HG03103 (cell line): ENCODE measurements at regions not wholly inside any gene's neighbourhood (a gene's known extent, or its start where the extent isn't known, plus 50 kb on each side); places are given as distances from the start of the nearest gene placed in this dataset.

Experiments
- ATAC-seq: cut with Tn5 transposase; IDR thresholded peaks from one replicate; pipeline ENCODE4 v1.9.1; 2021; ENCODE audit warnings: low read depth; ENCODE audit not compliant: unreplicated experiment

GRCh38 chr10:125460326-125460725, 222.6 kb downstream of the TEX36 start:
- no peak for ATAC-seq

DNA sequence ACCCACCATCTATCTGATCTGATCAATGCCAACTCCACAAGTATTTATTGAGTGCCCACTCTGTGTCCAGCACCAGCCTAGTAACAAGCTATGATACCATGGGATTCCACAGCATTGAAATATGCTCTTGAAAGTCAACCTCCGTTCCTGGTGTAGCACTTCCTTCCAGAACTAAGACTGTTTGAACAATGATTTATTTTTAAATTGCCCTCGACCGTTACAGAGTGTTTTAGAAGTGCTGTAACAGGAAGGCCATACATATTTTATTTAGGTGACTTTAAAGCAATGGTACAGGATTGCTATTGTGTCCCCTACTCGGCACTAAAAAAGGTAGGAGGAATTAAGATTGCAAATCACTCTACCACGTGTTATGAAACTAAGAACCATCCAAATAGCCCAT, 225.6 kb downstream of the TEX36 start:
- ATAC-seq, result no peak

GRCh38 chr10:125455855-125456254, 227.1 kb downstream of the TEX36 start:
- ATAC-seq, result no peak

DNA sequence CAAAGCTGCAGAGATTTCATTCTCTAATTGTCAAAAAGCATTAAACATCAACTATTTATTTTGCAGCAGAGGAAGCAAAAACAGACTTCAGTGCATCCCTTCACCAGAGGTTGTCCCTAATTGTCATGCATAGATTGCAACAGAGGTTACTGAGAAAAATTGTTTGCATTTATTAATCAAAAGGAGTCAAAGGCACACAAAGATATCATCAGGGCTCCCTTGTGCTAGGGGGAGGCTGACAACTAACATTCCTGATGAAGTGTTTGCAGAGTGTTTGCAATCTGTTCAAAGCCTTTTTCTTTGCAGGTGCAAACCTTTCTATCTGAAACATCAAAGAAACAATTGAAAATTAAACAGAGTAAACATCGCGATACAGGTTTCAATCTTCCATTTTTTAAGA, 227.5 kb downstream of the TEX36 start:
- no peak for ATAC-seq

DNA sequence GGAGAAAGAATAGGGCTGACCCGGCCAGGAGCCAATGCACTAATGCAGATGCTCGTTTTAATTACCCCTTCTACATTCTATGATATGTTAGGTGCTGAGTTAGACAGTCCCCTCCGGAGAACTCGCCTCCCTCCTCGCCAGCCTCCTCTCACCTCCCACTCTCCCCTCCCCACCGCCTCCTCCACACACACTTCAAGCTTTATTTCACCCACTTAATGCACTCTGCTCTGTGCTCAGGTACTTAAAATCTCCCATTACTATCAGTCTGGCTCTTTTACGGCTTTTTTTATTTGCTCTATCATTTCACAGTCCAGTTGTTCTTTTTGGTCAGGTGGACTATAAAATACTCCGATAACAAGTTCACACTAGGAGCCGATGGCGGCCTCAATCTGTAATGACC, 231.6 kb downstream of the TEX36 start:
- ATAC-seq, result no peak

DNA sequence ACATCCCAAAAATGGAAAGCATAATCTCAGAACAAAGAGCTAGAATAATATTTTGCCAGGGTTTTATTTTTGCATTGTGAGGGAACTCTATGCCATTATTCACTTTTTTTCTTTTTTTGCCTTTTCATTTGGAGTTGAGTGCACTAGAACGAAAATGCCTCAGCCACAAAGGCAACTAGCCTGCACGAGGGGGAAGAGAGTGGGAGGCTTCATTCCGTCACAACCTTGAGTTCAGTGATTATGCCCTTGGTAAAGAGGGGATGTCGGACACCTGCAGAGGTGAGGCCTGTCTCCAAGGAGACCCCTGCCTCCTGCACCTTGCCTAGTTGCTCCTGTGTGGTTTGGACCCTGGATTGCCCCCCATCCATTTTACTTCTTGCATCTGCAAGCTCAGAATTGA, 232.7 kb downstream of the TEX36 start:
- no peak for ATAC-seq

- no peak for ATAC-seq
Observed at GRCh38 chr10:125449571-125449970, 233.4 kb downstream of the TEX36 start.

- ATAC-seq, result no peak
Observed at GRCh38 chr10:125448596-125448995, 234.4 kb downstream of the TEX36 start.

GRCh38 chr10:125444790-125445189, 238.2 kb downstream of the TEX36 start:
- ATAC-seq, result no peak

GRCh38 chr10:125442856-125443540, 240.0 kb downstream of the TEX36 start:
- ATAC-seq, result no peak

- no peak for ATAC-seq
Observed at GRCh38 chr10:125441151-125441550, 241.8 kb downstream of the TEX36 start.

GRCh38 chr10:125431149-125431548, 251.8 kb downstream of the TEX36 start:
- no peak for ATAC-seq

DNA sequence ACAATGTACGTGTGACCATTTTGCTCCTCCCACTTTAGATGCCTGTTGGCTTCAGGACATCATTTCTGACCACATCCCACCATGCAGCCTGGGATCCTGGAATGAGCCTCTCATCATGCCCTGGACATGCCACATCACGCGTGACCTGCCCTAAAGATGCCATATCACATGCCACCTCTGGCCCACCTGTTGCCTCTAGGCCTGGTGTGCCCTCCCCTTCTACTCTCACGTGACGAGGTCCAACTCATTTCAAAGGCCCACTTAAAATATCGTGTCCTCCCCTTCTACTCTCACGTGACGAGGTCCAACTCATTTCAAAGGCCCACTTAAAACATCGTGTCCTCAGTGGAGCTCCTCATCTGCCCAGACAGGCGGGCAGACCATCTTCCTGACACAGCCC, 254.9 kb downstream of the TEX36 start:
- no peak for ATAC-seq

DNA sequence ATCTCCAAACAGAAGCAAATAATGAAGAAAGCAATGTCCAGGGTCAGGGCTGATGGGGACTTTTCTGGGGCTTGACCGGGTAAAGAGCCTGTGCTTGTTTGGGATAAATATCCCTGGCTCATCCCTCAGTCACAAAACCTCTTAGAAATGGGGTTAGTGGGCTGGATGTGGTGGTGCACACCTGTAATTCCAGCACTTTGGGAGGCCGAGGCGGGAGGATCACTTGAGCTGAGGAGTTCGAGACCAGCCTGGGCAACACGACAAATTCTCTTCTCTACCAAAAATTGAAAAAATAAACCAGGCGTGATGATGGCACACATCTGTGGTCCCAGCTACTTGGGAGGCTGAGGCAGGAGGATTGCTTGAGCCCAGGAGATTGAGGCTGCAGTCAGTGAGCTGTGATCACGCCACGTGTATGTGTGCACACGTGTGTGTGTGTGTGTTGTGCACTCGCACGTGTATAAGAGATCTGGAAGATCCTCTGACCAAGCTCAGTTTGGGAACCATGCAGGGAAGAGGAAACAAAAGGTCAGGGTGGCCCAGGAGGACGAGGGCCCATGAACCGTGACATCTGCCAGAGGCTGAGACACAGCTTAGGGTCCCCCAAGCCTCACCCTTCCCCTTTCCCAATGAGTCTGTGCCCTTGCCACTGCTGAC, 258.6 kb downstream of the TEX36 start:
- ATAC-seq, result no peak

DNA sequence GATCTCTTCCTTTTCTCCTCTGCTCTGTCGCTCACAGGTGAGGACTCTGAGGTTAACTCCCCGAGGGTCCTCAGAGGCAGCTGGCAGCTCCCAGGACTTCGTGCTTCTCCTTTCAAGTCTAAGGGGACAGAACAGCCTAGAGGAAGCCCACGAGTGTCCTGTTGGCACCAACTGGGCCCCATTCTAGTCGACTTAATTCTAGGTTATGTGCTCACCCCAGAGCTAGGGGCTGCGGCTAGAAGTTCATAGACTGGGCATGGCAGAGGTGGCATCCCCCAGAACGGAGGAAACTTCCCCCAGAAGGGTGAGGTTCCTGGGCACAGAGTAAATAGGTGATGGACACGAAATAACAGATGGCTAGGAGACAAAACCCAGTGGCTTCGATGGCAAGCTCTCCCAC, 259.4 kb downstream of the TEX36 start:
- ATAC-seq, result no peak

DNA sequence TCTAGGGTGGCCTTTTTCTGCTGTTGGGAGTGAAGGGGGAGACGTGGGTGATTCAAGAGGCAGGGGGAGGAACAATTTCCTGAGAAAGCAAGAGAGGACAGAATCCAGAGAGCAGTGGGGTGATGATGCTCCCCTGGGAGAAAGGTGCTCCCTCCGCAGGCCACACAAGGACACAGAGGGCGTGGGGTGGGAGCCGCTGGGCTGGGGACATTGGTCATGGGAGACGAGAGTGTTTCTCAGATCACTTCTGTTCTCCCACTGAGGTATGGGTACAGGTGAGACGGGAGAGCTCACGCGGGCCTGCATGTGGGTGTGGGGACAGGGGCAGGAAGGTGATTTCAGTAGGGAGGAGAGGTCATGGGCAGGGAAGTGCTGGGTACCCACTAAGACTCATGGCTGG, 259.5 kb upstream of the CTBP2 start:
- no peak for ATAC-seq

DNA sequence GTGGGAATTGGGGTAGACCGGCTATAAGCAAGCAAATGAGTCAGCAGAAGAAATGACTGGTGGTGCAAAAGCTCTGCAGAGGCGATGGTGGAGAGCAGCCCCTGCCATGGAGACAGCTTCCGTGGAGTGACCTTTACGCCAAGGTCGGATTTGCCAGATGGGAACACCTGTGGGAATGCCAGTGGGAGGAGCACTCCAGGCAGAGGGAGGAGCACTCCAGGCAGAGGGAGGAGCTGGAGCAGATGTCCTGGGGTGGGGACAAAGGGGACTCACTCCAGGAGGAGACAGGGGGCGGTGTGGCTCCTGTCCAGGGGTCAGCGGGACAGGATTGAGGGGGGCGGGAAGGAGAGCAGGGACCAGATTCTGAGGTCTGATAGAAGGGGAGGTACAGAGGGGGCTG, 258.8 kb upstream of the CTBP2 start:
- ATAC-seq, result no peak

- no peak for ATAC-seq
Observed at GRCh38 chr10:125417605-125418004, 257.2 kb upstream of the CTBP2 start.

GRCh38 chr10:125415964-125416363, 255.6 kb upstream of the CTBP2 start:
- no peak for ATAC-seq

GRCh38 chr10:125415006-125415633, 254.8 kb upstream of the CTBP2 start:
- no peak for ATAC-seq

- no peak for ATAC-seq
Observed at GRCh38 chr10:125411724-125412123, 251.4 kb upstream of the CTBP2 start.

GRCh38 chr10:125409756-125410155, 249.4 kb upstream of the CTBP2 start:
- ATAC-seq, result no peak
